Liver (tissue), 8 donors: ENCODE measurements at regions not wholly inside any gene's neighbourhood (a gene's known extent, or its start where the extent isn't known, plus 50 kb on each side); places are given as distances from the start of the nearest gene placed in this dataset.

Experiments
- DNase-seq: peaks from one replicate; pipeline ENCODE4 v3.0.0-alpha.2; 2017; ENCODE audit warnings: low spot score
- H3K27ac ChIP-seq, 2 donors: one replicate each; pipeline ENCODE4 v1.7.0; 2013; ENCODE audit warnings: inconsistent platforms in 2 of 2, low read length in 2 of 2, control low read depth in 1 of 2, low read depth in 1 of 2, mild to moderate bottlenecking in 1 of 2
- H3K27me3 ChIP-seq, 4 donors: one replicate each; pipeline versions ENCODE4 v1.6.1 to v1.7.0; 2013; ENCODE audit warnings: low read length in 3 of 4, inconsistent platforms in 1 of 4, mild to moderate bottlenecking in 1 of 4, moderate library complexity in 1 of 4; ENCODE audit not compliant: control insufficient read depth in 4 of 4, insufficient read depth in 4 of 4
- H3K36me3 ChIP-seq, 4 donors: one replicate each; pipeline versions ENCODE4 v1.6.1 to v1.7.0; 2013; ENCODE audit warnings: low read length in 3 of 4, mild to moderate bottlenecking in 3 of 4, low read depth in 1 of 4, moderate library complexity in 1 of 4; ENCODE audit not compliant: control insufficient read depth in 4 of 4, insufficient read depth in 3 of 4
- H3K4me1 ChIP-seq, 4 donors: one replicate each; pipeline versions ENCODE4 v1.6.1 to v1.7.0; 2013; ENCODE audit warnings: low read length in 3 of 4, mild to moderate bottlenecking in 3 of 4, moderate library complexity in 1 of 4; ENCODE audit not compliant: control insufficient read depth in 4 of 4, insufficient read depth in 4 of 4
- H3K4me3 ChIP-seq, 3 donors: one replicate each; pipeline versions ENCODE4 v1.6.1 to v1.7.0; 2013; ENCODE audit warnings: low read length in 3 of 3, control low read depth in 1 of 3, low read depth in 1 of 3, mild to moderate bottlenecking in 1 of 3
- H3K9ac ChIP-seq, 2 donors: one replicate each; pipeline ENCODE4 v1.7.0; 2013; ENCODE audit warnings: low read length in 2 of 2, mild to moderate bottlenecking in 2 of 2, moderate library complexity in 2 of 2, control low read depth in 1 of 2, low read depth in 1 of 2
- H3K9me3 ChIP-seq, 4 donors: one replicate each; pipeline versions ENCODE4 v1.6.1 to v1.7.0; 2013; ENCODE audit warnings: low read length in 3 of 4; ENCODE audit not compliant: control insufficient read depth in 4 of 4
- FOXA2 ChIP-seq: IDR thresholded peaks from 2 replicates; pipeline ENCODE4 v1.6.1; 2016; ENCODE audit warnings: antibody characterized with exemption
- GABPA ChIP-seq, 2 donors: IDR thresholded peaks in 1 of 2; conservative IDR thresholded peaks in 1 of 2; 2 replicates each; pipeline ENCODE4 v1.6.1; 2016; ENCODE audit warnings: antibody characterized with exemption in 2 of 2, mild to moderate bottlenecking in 1 of 2, moderate library complexity in 1 of 2
- HNF4G ChIP-seq: IDR thresholded peaks from 2 replicates; pipeline ENCODE4 v1.6.1; 2016; ENCODE audit warnings: antibody characterized with exemption
- JUND ChIP-seq, 2 donors: IDR thresholded peaks; 2 replicates each; pipeline ENCODE4 v1.6.1; 2016; ENCODE audit warnings: antibody characterized with exemption in 2 of 2
- NR2F2 ChIP-seq: IDR thresholded peaks from 2 replicates; pipeline ENCODE4 v1.6.1; 2016; ENCODE audit warnings: antibody characterized with exemption
- RAD21 ChIP-seq, 2 donors: IDR thresholded peaks; 2 replicates each; pipeline ENCODE4 v1.6.1; 2016; ENCODE audit warnings: antibody characterized with exemption in 2 of 2, mild to moderate bottlenecking in 2 of 2
- RXRA ChIP-seq, 2 donors: IDR thresholded peaks; 2 replicates each; pipeline ENCODE4 v1.6.1; 2017 to 2018; ENCODE audit warnings: antibody characterized with exemption in 2 of 2, mild to moderate bottlenecking in 1 of 2
- SP1 ChIP-seq: IDR thresholded peaks from 2 replicates; pipeline ENCODE4 v1.6.1; 2018; ENCODE audit warnings: antibody characterized with exemption, mild to moderate bottlenecking
- TAF1 ChIP-seq: conservative IDR thresholded peaks from 2 replicates; pipeline ENCODE4 v1.6.1; 2016; ENCODE audit warnings: antibody characterized with exemption, mild to moderate bottlenecking
- YY1 ChIP-seq: IDR thresholded peaks from 2 replicates; pipeline ENCODE4 v1.6.1; 2016; ENCODE audit warnings: antibody characterized with exemption, mild to moderate bottlenecking
- WGBS: extraction: QIAGEN DNeasy Blood & Tissue Kit; methylation state at CpG from one replicate; pipeline ENCODE4 v1.1.7; 2013; 5-methylcytosine and 5-hydroxymethylcytosine counted together
- TF ChIP-seq, protein P1 (sequence below): IDR thresholded peaks from 2 replicates; pipeline ENCODE4 v1.6.1; 2016; ENCODE audit warnings: antibody characterized with exemption
- TF ChIP-seq, protein P2 (sequence below): IDR thresholded peaks from 2 replicates; pipeline ENCODE4 v1.6.1; 2016; ENCODE audit warnings: antibody characterized with exemption
- TF ChIP-seq, protein P3 (sequence below): IDR thresholded peaks from 2 replicates; pipeline ENCODE4 v1.6.1; 2016; ENCODE audit warnings: antibody characterized with exemption
- TF ChIP-seq, protein P4 (sequence below): fragments of 150-350 bp; IDR thresholded peaks from 2 replicates; pipeline ENCODE4 v1.5.1; 2017; ENCODE audit warnings: improper control_type of control experiment, low read depth, low read length; ENCODE audit not compliant: missing input control
- TF ChIP-seq, protein P5 (sequence below): IDR thresholded peaks from 2 replicates; pipeline ENCODE4 v1.6.1; 2016; ENCODE audit warnings: antibody characterized with exemption, mild to moderate bottlenecking
- donor health status: healthy.
- donor health status: healthy.
- donor health status: healthy.
- donor health status: healthy.
- donor health status: healthy.

DNA sequence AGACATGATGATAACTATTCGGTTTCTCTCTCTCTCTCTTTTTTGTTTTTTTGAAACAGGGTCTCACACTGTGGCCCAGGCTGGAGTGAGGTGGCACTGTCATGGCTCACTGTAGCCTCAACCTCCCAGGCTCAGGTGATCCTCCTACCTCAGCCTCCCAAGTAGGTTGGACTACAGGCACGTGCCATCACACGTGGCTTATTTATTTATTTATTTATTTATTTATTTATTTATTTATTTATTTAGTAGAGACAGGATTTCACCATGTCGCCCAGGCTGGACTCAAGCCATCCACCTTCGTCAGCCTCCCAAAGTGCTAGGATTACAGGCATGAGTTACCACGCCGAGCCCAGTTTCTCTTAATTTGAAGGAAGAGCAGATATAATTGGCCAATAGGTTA is 427.9 kb upstream of the JAG1 start (continued):
- TF ChIP-seq, protein P1, sequence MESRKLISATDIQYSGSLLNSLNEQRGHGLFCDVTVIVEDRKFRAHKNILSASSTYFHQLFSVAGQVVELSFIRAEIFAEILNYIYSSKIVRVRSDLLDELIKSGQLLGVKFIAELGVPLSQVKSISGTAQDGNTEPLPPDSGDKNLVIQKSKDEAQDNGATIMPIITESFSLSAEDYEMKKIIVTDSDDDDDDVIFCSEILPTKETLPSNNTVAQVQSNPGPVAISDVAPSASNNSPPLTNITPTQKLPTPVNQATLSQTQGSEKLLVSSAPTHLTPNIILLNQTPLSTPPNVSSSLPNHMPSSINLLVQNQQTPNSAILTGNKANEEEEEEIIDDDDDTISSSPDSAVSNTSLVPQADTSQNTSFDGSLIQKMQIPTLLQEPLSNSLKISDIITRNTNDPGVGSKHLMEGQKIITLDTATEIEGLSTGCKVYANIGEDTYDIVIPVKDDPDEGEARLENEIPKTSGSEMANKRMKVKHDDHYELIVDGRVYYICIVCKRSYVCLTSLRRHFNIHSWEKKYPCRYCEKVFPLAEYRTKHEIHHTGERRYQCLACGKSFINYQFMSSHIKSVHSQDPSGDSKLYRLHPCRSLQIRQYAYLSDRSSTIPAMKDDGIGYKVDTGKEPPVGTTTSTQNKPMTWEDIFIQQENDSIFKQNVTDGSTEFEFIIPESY = no peak
- TF ChIP-seq TAF1 (no peak), NR2F2 (no peak), GABPA (IDR thresholded peaks at IDR 0.05 in 1 of 2, conservative IDR thresholded peaks at IDR 0.05 in 1 of 2) (no peak)
- TF ChIP-seq, protein P2, sequence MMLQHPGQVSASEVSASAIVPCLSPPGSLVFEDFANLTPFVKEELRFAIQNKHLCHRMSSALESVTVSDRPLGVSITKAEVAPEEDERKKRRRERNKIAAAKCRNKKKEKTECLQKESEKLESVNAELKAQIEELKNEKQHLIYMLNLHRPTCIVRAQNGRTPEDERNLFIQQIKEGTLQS = no peak
- TF ChIP-seq, protein P3, sequence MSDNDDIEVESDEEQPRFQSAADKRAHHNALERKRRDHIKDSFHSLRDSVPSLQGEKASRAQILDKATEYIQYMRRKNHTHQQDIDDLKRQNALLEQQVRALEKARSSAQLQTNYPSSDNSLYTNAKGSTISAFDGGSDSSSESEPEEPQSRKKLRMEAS = no peak

DNA sequence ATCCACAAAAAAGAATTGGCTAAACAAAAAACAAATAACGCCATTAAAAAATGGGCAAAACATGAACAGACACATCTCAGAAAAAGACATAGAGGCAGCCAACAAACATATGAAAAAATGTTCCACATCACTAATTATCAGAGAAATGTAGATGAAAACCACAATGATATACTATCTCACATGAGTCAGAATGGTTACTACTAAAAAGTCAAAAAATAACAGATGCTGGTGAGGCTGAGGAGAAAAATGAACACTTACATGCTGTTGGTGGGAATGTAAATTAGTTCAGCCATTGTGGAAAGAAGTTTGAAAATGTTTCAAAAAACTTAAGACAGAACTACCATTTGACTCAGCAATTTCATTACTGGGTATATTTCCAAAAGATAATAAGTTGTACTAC is 430.1 kb upstream of the JAG1 start:
- WGBS = 96% methylated on average over 1 of the region's 1 CpG
- H3K9me3 ChIP-seq = no peaks in the 10 kb centered on the region
- peaks cover 0 to 2% (median 0%) of the 10 kb centered on the region in 4 donors for H3K27me3 ChIP-seq

More for the DNA sequence above, 430.1 kb upstream of the JAG1 start:
- no peak overlapping the region for H3K9ac ChIP-seq
- no peak overlapping the region for H3K4me3 ChIP-seq
- no peaks in the 10 kb centered on the region for H3K36me3 ChIP-seq
- DNase-seq = no peak
- H3K4me1 ChIP-seq = no peaks in the 10 kb centered on the region
- no peak overlapping the region for H3K27ac ChIP-seq
- TF ChIP-seq NR2F2 (no peak), GABPA (IDR thresholded peaks at IDR 0.05 in 1 of 2, conservative IDR thresholded peaks at IDR 0.05 in 1 of 2) (no peak), YY1 (no peak), HNF4G (no peak), RXRA (IDR thresholded peaks at IDR 0.05) (no peak), RAD21 (IDR thresholded peaks at IDR 0.05) (no peak), SP1 (no peak), FOXA2 (no peak), JUND (IDR thresholded peaks at IDR 0.05) (no peak)
- TF ChIP-seq, protein P4, sequence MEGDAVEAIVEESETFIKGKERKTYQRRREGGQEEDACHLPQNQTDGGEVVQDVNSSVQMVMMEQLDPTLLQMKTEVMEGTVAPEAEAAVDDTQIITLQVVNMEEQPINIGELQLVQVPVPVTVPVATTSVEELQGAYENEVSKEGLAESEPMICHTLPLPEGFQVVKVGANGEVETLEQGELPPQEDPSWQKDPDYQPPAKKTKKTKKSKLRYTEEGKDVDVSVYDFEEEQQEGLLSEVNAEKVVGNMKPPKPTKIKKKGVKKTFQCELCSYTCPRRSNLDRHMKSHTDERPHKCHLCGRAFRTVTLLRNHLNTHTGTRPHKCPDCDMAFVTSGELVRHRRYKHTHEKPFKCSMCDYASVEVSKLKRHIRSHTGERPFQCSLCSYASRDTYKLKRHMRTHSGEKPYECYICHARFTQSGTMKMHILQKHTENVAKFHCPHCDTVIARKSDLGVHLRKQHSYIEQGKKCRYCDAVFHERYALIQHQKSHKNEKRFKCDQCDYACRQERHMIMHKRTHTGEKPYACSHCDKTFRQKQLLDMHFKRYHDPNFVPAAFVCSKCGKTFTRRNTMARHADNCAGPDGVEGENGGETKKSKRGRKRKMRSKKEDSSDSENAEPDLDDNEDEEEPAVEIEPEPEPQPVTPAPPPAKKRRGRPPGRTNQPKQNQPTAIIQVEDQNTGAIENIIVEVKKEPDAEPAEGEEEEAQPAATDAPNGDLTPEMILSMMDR = no peak
- TF ChIP-seq, protein P3 = no peak
- TF ChIP-seq, protein P1 = no peak
- TF ChIP-seq, protein P5, sequence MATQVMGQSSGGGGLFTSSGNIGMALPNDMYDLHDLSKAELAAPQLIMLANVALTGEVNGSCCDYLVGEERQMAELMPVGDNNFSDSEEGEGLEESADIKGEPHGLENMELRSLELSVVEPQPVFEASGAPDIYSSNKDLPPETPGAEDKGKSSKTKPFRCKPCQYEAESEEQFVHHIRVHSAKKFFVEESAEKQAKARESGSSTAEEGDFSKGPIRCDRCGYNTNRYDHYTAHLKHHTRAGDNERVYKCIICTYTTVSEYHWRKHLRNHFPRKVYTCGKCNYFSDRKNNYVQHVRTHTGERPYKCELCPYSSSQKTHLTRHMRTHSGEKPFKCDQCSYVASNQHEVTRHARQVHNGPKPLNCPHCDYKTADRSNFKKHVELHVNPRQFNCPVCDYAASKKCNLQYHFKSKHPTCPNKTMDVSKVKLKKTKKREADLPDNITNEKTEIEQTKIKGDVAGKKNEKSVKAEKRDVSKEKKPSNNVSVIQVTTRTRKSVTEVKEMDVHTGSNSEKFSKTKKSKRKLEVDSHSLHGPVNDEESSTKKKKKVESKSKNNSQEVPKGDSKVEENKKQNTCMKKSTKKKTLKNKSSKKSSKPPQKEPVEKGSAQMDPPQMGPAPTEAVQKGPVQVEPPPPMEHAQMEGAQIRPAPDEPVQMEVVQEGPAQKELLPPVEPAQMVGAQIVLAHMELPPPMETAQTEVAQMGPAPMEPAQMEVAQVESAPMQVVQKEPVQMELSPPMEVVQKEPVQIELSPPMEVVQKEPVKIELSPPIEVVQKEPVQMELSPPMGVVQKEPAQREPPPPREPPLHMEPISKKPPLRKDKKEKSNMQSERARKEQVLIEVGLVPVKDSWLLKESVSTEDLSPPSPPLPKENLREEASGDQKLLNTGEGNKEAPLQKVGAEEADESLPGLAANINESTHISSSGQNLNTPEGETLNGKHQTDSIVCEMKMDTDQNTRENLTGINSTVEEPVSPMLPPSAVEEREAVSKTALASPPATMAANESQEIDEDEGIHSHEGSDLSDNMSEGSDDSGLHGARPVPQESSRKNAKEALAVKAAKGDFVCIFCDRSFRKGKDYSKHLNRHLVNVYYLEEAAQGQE = no peak
